IPS-20b (cell line): ENCODE measurements at regions not wholly inside any gene's neighbourhood (a gene's known extent, or its start where the extent isn't known, plus 50 kb on each side); places are given as distances from the start of the nearest gene placed in this dataset.

Source experiments
- H3K27ac ChIP-seq: one replicate; pipeline ENCODE4 v1.5.1; 2013; ENCODE audit warnings: low read length
- H3K27me3 ChIP-seq: 2 replicates; pipeline ENCODE4 v1.6.1; 2013; ENCODE audit warnings: mild to moderate bottlenecking, low read length, inconsistent platforms; ENCODE audit not compliant: insufficient read depth
- H3K36me3 ChIP-seq: 2 replicates; pipeline ENCODE4 v1.6.1; 2013; ENCODE audit warnings: low read depth, mild to moderate bottlenecking, inconsistent platforms, low read length, moderate library complexity; ENCODE audit not compliant: insufficient read depth
- H3K4me1 ChIP-seq: 2 replicates; pipeline ENCODE4 v1.6.1; 2013; ENCODE audit warnings: mild to moderate bottlenecking, control low read depth, inconsistent platforms, low read length, moderate library complexity; ENCODE audit not compliant: insufficient read depth
- H3K4me3 ChIP-seq: 2 replicates; pipeline ENCODE4 v1.5.1; 2013; ENCODE audit warnings: mild to moderate bottlenecking, low read length, inconsistent platforms
- H3K9ac ChIP-seq: 2 replicates; pipeline ENCODE4 v1.6.1; 2013; ENCODE audit warnings: low read depth, mild to moderate bottlenecking, inconsistent platforms, low read length, moderate library complexity
- H3K9me3 ChIP-seq: 2 replicates; pipeline ENCODE4 v1.6.1; 2013; ENCODE audit warnings: mild to moderate bottlenecking, low read depth, low read length, inconsistent platforms; ENCODE audit not compliant: insufficient read depth

DNA sequence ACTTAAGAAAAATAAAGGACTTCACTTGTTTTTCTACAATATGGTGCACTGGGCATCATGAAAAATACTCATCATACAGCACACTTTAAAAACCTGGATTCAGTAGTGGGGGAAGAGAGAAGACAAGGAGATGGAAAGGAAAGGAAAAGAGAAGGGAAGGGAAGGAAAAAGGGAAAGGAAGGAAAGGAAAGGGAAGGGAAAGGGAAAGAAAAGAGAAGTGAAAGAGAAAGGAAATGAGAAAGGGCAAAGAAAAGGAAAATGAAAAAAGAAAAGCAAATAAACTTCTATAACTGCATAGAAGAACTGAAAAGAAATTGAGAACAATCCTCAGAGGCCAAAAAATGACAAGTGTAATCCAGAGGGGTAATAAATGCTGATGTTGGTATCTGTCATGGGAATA, 388.1 kb upstream of the PKDCC start:
- Histone ChIP-seq H3K4me3 (no peak overlapping the region), H3K4me1 (peaks cover 11% of the 10 kb centered on the region; the same call in 1 of the 2 replicates), H3K27ac (no peak overlapping the region), H3K36me3 (no peaks in the 10 kb centered on the region), H3K9me3 (no peaks in the 10 kb centered on the region; the same call in 1 of the 2 replicates), H3K27me3 (no peaks in the 10 kb centered on the region), H3K9ac (no peak overlapping the region)

DNA sequence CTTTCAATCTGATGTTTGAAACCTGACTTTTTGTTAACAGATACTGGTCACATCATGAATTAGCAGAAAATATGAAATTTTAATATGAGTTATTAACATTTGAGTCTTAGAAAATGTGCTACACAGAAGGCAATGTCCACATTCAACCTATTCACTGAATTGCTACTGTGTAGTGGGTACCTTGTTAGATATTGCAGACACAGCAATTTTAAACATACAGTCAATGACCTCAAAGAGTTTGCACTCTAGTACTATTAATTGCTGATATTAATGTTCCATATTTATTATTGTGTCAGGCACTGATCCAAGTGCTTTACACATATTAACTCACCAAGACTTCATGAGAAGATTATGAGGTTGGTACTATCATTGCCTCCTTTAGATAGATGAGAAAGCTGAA, 385.4 kb upstream of the PKDCC start:
- no peak overlapping the region for H3K27ac ChIP-seq
- no peak overlapping the region for H3K4me3 ChIP-seq
- H3K9me3 ChIP-seq = no peaks in the 10 kb centered on the region; the same call in 1 of the 2 replicates
- H3K9ac ChIP-seq = no peak overlapping the region
- H3K36me3 ChIP-seq = no peaks in the 10 kb centered on the region
- H3K27me3 ChIP-seq = no peaks in the 10 kb centered on the region
- peaks cover 15% of the 10 kb centered on the region; the same call in 1 of the 2 replicates for H3K4me1 ChIP-seq

DNA sequence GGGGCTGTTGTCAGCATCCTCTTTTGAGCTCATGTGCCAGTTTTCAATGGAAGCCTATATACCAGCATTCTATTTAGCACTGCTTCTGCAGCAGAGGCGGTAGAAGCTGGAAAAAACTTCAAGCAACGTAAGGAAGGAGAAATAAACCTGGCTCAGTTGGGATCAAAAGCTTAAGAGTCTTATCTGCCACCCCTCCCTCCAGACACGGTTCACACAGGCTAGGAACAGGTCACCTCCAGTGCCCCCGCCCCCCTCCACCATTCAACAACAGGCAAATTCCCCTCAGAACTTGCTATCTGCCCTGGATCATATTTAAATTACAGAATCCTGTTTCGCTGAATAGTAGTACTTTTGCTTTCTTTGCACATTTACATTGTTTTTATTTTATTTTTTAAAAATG, 384.8 kb upstream of the PKDCC start:
- H3K27ac ChIP-seq = no peak overlapping the region
- H3K36me3 ChIP-seq = no peaks in the 10 kb centered on the region
- H3K4me3 ChIP-seq = no peak overlapping the region
- no peaks in the 10 kb centered on the region; the same call in 1 of the 2 replicates for H3K9me3 ChIP-seq
- H3K4me1 ChIP-seq = peaks cover 15% of the 10 kb centered on the region; the same call in 1 of the 2 replicates
- H3K27me3 ChIP-seq = no peaks in the 10 kb centered on the region
- no peak overlapping the region for H3K9ac ChIP-seq

DNA sequence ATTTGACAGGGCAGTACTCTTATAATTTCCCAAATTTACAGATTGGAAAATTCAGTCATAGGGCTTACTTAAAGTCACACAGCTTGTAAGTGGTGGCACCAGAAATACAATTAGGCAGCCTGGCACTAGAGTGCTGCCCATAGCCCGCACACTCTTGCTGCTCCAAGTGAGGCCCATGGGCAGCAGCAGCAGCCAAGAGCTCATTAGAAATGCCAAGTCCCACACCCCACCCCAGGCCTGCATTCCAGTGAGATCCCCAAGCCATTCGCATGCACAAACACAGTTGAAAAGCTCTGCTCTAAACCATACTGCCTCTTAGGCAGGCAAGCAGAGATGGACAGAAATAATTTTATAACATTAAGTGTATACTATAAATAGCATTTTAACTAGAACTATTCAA, 379.3 kb upstream of the PKDCC start:
- Histone ChIP-seq H3K27ac (no peak overlapping the region), H3K9me3 (no peaks in the 10 kb centered on the region), H3K36me3 (no peaks in the 10 kb centered on the region), H3K4me3 (no peak overlapping the region), H3K27me3 (no peaks in the 10 kb centered on the region), H3K9ac (no peak overlapping the region), H3K4me1 (peaks cover 15% of the 10 kb centered on the region; the same call in 1 of the 2 replicates)

DNA sequence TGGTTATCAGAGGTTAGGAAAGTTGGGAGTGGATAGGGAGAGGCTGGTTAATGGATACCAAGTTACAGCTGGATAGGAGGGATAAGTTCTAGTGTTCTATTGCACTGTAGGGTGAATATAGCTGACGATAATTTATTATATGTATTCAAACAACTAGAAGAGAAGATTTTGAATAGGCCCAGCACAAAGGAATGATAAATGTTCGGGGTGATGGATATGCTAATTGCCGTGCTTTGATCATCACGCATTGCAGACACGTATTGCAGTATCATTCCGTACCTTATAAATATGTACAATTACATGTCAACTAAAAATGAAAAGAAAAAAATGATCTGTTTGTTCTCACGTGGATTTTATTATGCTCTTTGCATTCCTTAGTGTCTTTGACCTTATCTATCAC, 369.2 kb upstream of the PKDCC start:
- Histone ChIP-seq H3K27me3 (no peaks in the 10 kb centered on the region), H3K9me3 (no peaks in the 10 kb centered on the region)

DNA sequence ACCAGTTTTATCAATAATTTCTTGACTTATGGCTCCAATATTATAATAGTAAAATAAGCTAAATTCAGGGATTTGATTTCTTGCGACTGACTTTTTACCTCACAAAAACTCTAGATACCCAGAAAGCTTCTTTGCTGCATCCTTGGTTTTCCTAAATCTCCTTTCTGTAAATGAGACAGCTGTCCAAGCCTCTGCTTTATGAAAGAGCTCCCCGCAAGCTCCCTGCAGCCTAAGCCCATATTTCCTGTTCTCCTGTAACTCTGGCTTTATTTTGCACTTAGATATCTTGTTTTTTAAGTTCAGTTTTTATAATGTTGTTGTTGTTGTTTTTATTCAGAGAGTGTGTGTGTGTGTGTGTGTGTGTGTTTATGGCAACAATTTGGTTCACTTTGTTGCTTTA, 361.7 kb upstream of the PKDCC start:
- Histone ChIP-seq H3K27ac (no peak overlapping the region), H3K4me3 (no peak overlapping the region), H3K27me3 (no peaks in the 10 kb centered on the region), H3K4me1 (no peaks in the 10 kb centered on the region), H3K36me3 (no peaks in the 10 kb centered on the region), H3K9me3 (peaks cover 3% of the 10 kb centered on the region; the same call in 1 of the 2 replicates), H3K9ac (no peak overlapping the region)

More for the DNA sequence above, 369.2 kb upstream of the PKDCC start:
- Histone ChIP-seq H3K4me3 (no peak overlapping the region), H3K36me3 (no peaks in the 10 kb centered on the region), H3K27ac (no peak overlapping the region), H3K4me1 (no peaks in the 10 kb centered on the region), H3K9ac (no peak overlapping the region)

DNA sequence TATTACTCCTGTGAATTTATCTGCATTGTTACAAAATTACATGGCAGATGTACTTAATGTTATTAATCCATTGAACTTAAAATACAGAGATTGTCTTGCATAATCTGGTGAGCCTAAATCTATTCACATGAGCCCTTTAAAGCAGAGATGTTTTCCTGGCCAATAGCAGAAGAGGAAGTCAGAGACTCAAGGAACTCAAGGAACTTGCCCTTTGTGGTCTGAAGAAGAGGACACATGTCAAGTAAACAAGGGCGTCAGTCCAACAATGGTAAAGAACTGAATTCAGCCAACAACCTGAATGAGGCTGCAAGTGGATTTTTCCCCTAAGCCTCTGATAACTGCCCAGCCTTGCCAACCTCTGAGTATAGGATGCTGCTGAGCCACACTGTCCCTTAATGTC, 356.3 kb upstream of the PKDCC start:
- Histone ChIP-seq H3K27me3 (no peaks in the 10 kb centered on the region), H3K36me3 (no peaks in the 10 kb centered on the region), H3K4me1 (no peaks in the 10 kb centered on the region), H3K4me3 (no peak overlapping the region), H3K9ac (no peak overlapping the region), H3K27ac (no peak overlapping the region), H3K9me3 (no peaks in the 10 kb centered on the region)

DNA sequence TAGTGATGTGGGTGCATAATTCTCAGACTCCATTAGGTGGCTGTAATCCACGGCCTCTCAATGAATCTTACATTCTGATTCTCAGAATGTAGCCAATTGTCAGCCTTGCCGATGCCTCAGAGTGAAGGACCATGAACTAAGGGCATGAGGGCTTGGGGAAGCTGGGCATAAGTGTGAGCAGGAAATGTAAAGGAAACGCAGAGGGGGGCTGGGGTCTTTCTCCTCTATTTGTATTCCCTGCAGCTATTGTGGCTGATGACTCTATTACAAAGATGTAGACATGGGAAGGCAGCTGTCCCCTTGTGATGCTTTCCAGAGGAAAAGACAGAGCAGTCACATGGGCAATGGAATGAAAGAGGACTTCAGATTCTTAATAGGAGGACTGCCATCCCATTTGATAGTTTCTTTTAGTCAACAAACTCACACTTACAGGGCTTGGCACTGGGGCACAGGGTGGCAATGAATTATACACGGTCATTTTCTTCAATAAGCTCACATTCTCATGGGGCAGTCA, 353.2 kb upstream of the PKDCC start:
- Histone ChIP-seq H3K9me3 (no peaks in the 10 kb centered on the region), H3K9ac (no peak overlapping the region), H3K4me3 (no peak overlapping the region), H3K4me1 (no peaks in the 10 kb centered on the region), H3K36me3 (no peaks in the 10 kb centered on the region), H3K27me3 (no peaks in the 10 kb centered on the region), H3K27ac (no peak overlapping the region)

DNA sequence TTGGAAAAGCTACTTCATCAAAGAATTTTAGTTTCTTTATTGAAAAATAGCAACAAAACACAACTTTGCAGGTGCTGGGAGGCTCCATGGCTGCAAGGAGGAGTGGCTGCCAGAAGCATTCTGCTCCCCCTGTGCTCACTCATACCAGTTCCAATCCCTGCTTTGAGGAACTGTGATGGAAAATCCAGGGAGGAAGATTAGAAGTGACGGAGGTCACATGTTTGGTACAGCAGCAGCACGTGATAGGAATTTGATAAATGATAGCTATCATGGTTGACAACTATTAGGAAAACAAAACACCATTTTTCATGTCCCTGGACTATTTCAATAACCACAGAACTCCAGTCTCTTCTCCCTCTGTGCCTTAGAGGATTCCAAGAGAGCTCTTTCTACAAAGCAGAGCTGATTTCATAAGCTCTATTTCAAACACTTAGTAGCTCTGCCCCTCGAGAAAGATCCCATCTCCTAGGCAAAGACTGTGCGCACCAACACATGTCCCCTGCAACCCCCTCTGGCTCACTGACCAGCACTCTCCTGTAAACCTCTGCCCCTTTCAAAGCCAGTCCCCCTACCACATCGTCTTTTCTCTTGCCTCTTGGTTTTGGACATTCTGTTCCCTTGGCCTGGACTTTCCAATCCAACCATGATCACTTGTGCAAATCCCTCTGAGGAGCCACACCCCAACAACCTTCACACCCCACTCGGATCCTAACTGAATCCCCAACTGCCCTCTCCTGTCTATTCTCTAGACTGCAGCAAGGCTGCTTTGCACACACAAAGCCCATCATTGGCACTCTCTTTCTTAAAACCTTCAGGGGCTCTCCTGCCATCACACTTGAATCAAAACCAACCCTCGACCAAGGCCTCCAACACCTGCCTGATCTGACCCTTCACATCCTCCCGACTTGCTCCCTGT, 352.4 kb upstream of the PKDCC start:
- H3K4me3 ChIP-seq = no peak overlapping the region
- H3K9ac ChIP-seq = no peak overlapping the region
- H3K4me1 ChIP-seq = no peaks in the 10 kb centered on the region
- H3K27ac ChIP-seq = no peak overlapping the region
- no peaks in the 10 kb centered on the region for H3K27me3 ChIP-seq
- no peaks in the 10 kb centered on the region for H3K36me3 ChIP-seq
- no peaks in the 10 kb centered on the region for H3K9me3 ChIP-seq

DNA sequence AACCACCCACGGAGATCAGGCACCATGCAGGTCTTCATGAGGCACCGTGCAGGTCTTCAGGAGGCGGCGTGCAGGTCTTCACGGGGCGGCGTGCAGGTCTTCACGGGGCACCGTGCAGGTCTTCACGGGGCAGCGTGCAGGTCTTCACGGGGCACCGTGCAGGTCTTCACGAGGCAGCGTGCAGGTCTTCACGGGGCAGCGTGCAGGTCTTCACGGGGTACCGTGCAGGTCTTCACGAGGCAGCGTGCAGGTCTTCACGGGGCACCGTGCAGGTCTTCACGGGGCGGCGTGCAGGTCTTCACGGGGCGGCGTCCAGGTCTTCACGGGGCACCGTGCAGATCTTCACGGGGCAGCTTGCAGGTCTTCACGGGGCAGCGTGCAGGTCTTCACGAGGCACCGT, 350.4 kb upstream of the PKDCC start:
- H3K36me3 ChIP-seq = no peaks in the 10 kb centered on the region
- H3K4me1 ChIP-seq = no peaks in the 10 kb centered on the region
- H3K27ac ChIP-seq = no peak overlapping the region
- H3K4me3 ChIP-seq = no peak overlapping the region
- H3K9me3 ChIP-seq = no peaks in the 10 kb centered on the region
- H3K27me3 ChIP-seq = no peaks in the 10 kb centered on the region
- no peak overlapping the region for H3K9ac ChIP-seq

DNA sequence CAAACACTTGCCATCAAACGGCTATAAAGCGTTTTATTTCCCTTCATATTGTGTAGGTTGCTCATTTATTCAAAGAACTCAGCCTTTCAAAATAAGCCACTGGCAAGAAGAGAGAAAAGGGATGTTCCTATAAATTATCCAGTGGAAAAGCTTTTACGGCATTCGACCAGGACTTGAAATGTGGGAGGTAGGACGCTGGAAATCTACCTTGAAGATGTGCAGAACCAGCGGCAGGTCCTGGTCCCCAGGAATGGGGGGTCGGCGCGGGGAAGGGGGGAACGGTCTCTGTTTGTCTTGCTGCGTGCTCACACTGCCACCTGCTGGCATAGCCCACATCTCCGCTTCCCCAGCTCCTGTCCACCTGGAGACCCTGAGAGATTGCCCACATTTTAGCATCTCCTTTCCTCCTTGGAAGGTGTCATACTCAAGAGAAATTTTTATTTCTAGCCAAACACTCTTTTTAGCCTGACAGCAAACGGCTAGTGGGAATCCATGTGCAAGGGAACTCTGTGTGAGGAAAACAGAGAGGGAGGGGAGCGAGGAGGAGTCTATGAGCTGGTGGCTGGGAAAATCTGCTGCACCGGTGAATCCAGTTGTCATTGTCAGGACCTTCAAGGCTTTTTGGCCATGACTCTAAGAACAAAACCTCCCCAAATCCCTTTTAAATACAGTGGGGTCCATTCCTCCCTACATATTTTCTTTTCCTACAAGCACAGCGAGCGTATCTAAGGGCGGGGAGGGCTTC, 349.0 kb upstream of the PKDCC start:
- Histone ChIP-seq H3K4me3 (no peak overlapping the region), H3K36me3 (no peaks in the 10 kb centered on the region)

More for the DNA sequence above, 349.0 kb upstream of the PKDCC start:
- Histone ChIP-seq H3K4me1 (no peaks in the 10 kb centered on the region), H3K27ac (no peak overlapping the region), H3K9ac (no peak overlapping the region), H3K27me3 (no peaks in the 10 kb centered on the region), H3K9me3 (no peaks in the 10 kb centered on the region)
